H7 (cell line): ENCODE measurements at regions not wholly inside any gene's neighbourhood (a gene's known extent, or its start where the extent isn't known, plus 50 kb on each side); places are given as distances from the start of the nearest gene placed in this dataset.

Experiments used
- DNase-seq: peaks from one replicate; pipeline ENCODE4 v3.0.0; 2012
- H3K27me3 ChIP-seq: 2 replicates; pipeline ENCODE4 v1.6.0; 2011; ENCODE audit warnings: mild to moderate bottlenecking, low read length; ENCODE audit not compliant: control insufficient read depth, insufficient read depth
- H3K36me3 ChIP-seq: replicated peaks from 2 replicates; pipeline ENCODE4 v1.5.1; 2011; ENCODE audit warnings: low read length; ENCODE audit not compliant: control insufficient read depth, insufficient read depth
- H3K4me3 ChIP-seq: 2 replicates; pipeline ENCODE4 v1.5.1; 2011; ENCODE audit warnings: low read depth, mild to moderate bottlenecking, control low read depth, low read length, moderate library complexity; ENCODE audit not compliant: insufficient read depth

DNA sequence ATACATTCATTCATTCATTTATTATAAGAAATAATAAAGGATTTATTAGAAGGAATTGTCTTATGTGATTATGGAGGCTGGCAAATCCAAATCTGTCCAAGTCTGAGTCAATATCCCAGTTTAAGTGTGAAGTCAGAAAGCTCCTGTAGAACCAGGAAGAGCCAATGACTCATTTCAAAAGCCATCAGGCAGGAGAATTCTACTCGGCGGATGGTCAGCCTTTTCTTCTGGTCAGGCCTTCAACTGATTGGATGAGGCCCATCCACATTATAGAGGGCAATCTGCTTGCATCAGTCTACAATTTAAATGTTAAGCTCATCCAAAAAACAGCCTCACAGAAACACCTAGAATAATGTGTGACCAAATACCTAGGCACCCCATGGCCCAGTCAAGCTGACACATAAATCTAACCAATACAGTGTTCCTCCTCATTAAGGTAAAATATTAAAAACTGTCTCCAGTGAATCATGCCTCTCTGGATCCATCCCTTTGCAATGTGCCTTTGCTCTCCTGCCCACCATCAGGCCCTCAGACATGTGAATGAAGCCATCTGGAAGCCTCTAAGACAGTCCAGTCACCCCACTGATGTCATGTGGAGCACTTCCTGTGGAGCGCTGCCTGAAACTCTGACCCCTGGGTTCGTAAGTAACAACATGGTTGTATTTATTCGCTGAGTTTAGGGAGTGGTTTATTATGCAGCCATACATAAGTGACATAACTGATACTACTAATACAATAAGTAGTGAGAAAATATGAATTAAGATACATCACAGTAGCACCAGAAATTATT lies 69.2 kb upstream of the WSB1 start:
- DNase-seq: no peak
- Histone ChIP-seq H3K27me3 (no peaks in the 10 kb centered on the region), H3K4me3 (no peak overlapping the region), H3K36me3 (no peaks in the 10 kb centered on the region)

DNA sequence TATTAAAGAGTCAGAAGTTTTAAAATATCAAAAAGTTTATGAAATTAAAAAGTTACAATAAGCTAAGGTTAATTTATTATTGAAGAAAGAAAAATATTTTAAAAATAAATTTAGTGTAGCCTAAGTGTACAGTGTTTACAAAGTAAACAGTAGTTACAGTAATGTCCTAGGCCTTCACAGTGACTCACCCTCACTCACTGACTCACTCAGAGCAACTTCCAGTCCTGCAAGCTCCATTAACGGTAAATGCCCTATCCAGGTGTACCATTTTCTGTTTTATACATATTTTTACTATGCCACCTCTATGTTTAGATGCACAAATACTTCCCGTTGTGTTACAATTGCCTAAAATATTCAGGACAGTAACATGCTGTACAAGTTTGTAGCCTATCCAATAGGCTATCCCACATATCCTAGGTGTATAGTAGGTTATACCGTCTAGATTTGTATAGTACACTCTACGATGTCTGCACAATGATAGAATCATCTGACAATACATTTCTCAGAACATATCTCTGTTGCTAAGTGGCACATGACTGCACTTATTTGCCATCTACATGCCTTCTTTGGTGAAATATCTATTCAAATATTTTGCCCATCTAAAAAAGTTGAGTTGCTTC lies 67.2 kb upstream of the WSB1 start:
- Histone ChIP-seq H3K4me3 (no peak overlapping the region), H3K36me3 (no peaks in the 10 kb centered on the region)
- no peak for DNase-seq

DNA sequence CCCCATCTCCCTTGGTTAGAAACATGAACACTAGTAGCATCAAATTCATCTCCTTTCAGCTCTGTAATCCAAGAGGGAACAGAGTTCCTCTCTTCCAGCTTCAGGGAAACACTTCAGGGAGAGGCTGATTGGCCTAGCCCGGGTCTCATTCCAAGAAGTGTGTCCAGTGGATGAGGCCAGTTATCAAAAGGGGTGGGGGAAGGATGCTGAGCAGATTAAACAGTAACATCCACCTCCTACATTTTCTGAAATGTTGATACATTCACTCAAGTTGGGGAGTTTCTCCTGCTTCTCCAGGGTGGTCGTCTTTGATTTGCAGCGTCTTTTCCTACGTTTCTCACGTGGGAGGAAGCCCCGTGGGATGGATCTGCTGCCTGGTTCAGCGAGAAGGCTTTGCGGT lies 62.9 kb upstream of the WSB1 start:
- no peaks in the 10 kb centered on the region for H3K27me3 ChIP-seq
- peak; percentile 10 for DNase-seq
- no peak overlapping the region for H3K4me3 ChIP-seq
- no peaks in the 10 kb centered on the region for H3K36me3 ChIP-seq

More for the DNA sequence above, 67.2 kb upstream of the WSB1 start:
- no peaks in the 10 kb centered on the region for H3K27me3 ChIP-seq

DNA sequence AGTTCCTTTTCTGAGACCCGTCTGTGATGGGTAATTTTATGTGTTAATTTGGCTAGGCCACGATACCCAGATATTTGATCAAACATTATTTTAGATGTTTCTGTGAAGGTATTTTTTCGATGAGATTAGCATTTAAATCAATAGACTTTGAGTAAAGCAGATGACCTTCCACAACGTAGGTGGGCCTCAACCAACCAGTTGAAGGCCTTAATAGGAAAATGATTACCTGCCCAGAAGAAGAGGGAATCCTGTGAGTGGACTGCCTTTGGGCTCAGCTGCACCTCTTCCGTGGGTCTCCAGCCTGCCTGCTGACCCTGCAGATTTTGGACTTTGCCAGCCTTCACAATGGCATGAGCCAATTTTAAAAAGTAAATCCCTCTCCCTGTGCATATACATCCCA lies 61.6 kb upstream of the WSB1 start:
- no peaks in the 10 kb centered on the region for H3K36me3 ChIP-seq

DNA sequence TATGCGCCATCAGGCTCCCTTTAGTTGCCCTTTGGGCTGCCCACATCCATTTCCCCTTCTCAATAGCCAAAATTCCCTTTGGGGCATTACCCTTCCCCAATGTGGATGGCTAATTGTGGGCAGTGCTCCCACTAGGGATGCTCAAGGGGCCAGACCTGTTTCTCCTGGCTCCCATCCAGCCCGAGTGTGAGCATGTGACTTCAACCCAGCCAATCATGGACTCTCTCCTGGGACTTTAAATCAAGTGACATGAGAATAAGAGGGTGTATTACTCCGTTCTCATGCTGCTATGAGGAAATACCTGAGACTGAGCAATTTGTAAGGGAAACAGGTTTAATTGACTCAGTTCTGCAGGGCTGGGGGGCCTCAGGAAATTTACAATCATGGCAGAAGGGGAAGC lies 60.9 kb upstream of the WSB1 start:
- Histone ChIP-seq H3K36me3 (no peaks in the 10 kb centered on the region), H3K27me3 (no peaks in the 10 kb centered on the region), H3K4me3 (no peak overlapping the region)
- DNase-seq: peak; percentile 24

More for the DNA sequence above, 61.6 kb upstream of the WSB1 start:
- no peak for DNase-seq
- Histone ChIP-seq H3K4me3 (no peak overlapping the region), H3K27me3 (no peaks in the 10 kb centered on the region)

DNA sequence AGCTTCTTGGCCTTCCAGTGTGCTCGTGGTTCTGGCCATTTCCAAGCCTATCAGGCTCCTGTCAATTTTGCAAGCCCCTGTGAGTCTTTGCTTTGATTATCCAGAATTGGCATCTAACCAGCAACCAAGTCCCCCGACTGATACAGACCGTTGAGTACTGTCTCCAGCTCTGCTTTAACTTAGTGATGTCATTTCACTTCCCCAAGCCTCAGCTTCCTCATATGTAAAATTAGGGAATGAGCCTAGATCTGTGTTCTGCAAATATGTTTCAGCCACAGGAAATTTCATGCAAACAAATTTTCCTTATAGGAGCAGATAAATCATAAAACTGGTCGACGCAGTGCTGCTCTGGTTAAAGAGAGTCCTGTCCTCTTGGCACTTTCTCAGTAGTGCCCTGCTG lies 60.1 kb upstream of the WSB1 start:
- no peaks in the 10 kb centered on the region for H3K27me3 ChIP-seq
- no peak for DNase-seq
- H3K4me3 ChIP-seq: no peak overlapping the region
- no peaks in the 10 kb centered on the region for H3K36me3 ChIP-seq

DNA sequence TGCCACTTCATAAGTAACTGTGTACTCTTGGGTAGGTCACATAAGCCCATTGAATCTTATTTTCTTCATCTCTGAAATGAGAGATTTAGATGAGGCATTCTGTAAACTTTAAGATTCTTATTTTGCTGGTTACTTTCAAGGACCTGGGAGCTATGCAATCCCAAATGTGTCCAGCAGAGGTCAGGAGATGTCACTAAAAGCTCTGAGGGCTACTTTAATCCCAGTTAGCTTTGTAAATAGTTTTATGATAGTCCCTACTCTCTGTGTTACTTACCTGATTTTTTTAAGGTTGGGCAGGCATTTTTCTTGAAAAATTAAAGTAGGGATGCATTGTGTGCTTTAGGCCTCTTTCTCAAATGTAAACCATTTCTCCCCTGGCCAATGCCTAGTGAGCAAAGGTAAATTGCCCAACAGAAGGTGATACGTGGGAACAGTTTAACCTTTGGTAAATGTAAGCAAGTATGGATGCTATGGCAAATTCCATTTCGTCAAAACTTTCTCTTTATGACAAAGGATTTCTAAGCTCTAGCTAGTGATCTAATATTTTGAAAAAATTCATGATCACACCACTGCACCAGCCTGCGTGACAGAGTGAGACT lies 57.1 kb upstream of the WSB1 start:
- DNase-seq: peak; percentile 72
- H3K4me3 ChIP-seq: no peak overlapping the region
- no peaks in the 10 kb centered on the region for H3K27me3 ChIP-seq
- H3K36me3 ChIP-seq: no peaks in the 10 kb centered on the region

DNA sequence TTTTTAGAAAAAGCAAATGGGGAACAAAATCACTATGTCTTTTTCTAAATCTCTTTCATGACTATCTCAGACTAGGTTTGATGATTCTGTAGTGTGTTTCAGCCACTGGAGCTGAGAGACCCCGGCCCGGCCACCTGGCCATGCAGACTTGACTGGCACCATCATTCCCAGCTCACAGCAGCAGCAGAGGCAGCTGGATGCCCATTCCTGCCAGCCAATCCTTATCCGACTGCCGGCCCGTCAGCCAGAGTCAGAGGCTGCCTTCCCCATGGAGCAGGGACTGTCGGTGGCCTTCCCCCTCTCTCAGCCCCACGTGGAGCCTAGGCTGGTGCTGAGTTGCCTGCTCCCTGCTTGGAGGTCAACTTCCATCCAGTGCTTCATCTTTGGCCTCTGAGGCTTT lies 56.0 kb upstream of the WSB1 start:
- Histone ChIP-seq H3K27me3 (no peaks in the 10 kb centered on the region), H3K4me3 (no peak overlapping the region), H3K36me3 (no peaks in the 10 kb centered on the region)
- DNase-seq: peak; percentile 8

DNA sequence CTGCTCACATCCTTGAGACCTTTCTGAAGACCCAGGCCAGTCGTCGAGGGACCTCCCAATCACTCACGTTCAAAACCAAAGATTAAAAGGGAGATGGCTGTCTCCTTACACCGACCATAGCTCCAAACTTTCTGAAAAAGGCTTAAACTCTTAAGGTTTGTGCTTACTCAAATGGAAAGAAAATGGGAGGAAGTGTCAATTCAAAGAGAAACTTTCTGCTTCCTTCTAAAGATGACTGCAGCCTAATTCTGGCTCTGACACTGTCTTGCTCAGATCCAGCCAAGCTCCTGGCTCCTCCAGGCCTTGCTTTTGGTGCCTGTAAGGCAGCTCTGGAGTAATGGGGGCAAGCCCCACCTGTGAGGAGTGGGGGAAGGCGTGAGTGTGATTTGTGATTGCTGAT lies 54.9 kb upstream of the WSB1 start:
- Histone ChIP-seq H3K36me3 (no peaks in the 10 kb centered on the region), H3K27me3 (no peaks in the 10 kb centered on the region), H3K4me3 (no peak overlapping the region)
- peak; percentile 13 for DNase-seq

DNA sequence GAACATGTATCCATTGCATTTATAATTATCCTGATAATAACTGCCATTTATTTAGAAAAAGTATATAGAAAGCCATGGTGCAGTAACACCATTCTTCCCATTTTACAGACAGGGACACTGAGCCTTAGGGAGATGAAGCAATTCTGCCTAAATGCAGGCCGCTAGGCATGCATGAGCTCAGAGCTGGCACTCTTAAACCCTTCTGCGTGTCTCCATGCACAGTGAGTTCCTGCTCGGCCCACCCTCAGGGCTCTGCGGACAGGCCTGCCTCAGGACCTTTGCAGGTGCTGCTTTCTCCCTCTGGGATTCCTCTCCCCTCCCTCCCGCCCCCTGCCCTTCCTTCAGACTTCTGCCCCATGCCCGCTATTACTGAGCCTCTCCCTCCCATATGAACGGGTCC lies 54.3 kb upstream of the WSB1 start:
- H3K36me3 ChIP-seq: no peaks in the 10 kb centered on the region
- DNase-seq: peak; percentile 9
- H3K4me3 ChIP-seq: no peak overlapping the region
- no peaks in the 10 kb centered on the region for H3K27me3 ChIP-seq

DNA sequence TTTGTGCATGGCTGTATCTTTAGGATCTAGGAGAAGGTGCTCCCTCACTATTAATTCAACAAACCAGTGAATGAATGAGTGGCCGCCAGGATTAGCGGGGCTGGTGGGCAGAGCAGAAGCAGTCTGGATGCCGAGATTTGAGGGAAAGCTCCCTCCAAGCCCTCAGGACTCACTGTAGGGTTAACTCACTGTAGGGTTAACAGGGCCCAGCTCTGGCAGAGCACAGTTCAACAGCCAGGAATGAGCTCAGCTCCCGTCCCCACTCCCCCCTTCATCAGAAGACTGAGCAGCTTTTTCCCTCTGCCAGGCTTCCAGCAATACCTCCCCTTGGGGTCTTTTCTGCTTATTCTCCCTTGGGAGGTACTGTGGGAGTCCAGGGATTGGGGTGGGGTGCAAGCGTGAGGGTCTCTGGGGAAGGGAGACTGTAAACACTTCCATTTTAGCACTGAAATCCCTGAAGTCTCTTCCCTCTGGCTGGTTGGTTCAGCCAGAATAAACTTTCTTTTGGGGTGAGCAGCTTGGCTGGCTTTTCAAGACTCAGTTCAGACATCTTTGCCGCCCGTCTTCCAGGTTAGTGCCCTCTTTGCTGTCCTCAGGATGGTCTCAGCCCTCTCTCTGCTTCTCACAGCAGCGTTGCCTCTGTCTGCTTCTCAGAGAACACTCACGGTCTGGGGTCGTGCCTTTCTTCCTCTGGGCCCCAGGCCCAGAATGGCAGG lies 53.7 kb upstream of the WSB1 start:
- Histone ChIP-seq H3K27me3 (no peaks in the 10 kb centered on the region), H3K36me3 (no peaks in the 10 kb centered on the region), H3K4me3 (no peak overlapping the region)
- peak; percentile 16 for DNase-seq

DNA sequence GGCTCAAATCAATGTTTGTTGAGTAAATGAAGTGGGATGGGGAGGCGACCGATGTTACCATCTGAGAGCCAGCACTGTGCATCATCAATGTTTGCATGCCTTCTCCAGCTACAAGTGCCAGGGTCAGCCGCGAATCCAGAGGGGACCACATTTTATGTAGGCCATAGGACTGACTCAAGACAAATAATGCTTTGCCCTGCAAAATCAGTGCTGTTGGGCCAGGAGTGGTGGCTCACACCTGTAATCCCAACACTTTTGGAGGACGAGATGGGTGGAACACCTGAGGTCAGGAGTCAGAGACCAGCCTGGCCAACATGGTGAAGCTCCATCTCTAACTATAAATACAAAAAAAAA lies 53.1 kb upstream of the WSB1 start:
- no peaks in the 10 kb centered on the region for H3K36me3 ChIP-seq
- H3K4me3 ChIP-seq: no peak overlapping the region
- DNase-seq: no peak
- H3K27me3 ChIP-seq: no peaks in the 10 kb centered on the region

DNA sequence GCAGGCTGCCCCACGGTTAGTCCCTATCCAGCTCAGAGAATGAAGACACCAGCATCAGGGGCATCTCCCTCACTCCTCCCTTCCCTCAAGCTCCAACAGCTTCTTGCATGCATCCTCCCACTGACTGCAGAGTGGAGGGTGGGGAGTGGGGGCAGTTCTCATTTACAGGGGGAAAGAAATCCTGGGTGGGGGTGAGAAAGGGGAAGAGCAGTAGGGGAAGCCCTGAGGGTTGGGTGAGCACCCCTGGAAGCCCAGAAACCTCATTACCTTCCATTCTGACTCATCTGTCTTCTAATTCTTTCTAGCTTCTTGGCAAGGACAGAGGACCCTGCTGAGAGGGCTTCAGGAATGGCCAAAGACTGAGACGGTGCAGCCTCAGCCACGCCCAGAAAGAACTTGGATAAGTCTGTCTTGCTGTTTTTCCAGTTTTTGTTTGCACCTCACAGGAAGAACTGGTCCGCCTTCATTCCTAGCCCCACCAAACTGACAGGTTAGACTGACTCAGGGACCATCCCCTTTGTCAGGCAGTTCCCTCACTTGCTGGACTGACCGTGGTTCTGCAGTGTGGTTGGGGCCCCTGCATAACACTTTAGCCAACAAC lies 52.5 kb upstream of the WSB1 start:
- Histone ChIP-seq H3K4me3 (no peak overlapping the region), H3K27me3 (no peaks in the 10 kb centered on the region), H3K36me3 (no peaks in the 10 kb centered on the region)
- DNase-seq: peak; percentile 14

DNA sequence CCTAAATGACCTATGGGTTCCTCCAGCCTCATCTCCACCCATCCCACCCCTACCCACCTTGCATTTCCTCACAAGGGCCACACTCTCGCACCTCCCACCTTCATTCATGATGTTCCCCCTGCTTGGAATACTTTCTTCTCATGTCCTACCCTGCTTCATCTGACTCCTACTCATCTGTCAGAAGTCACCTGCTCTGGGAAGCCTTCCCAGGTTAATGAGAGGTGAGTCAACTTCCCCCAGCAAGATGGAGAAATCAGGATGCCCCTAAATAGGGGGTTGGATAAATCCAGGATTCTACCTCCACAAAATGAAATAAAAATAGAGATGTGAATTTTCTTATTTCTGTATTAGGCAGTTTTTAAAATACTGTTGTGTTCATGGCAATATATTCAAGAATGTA lies 51.0 kb upstream of the WSB1 start:
- no peaks in the 10 kb centered on the region for H3K27me3 ChIP-seq
- no peak for DNase-seq
- H3K36me3 ChIP-seq: no peaks in the 10 kb centered on the region
- H3K4me3 ChIP-seq: no peak overlapping the region
